Endothelial cell of umbilical vein (primary cell): ENCODE measurements at regions not wholly inside any gene's neighbourhood (a gene's known extent, or its start where the extent isn't known, plus 50 kb on each side); places are given as distances from the start of the nearest gene placed in this dataset.

Experiments
- BruUV-seq: library from RNA; stranded (reverse); fragments of 400-500 nt; replicated peaks from 2 replicates; lab custom pipeline; 2021; lab: Mats Ljungman, UMichigan
- CTCF ChIA-PET: fragments of 300-600, 350-600 bp; sonication (Branson Sonifier 250); formaldehyde crosslinking; loops from one replicate; lab custom pipeline; 2021; ENCODE audit warnings: antibody characterized with exemption, inconsistent platforms; lab: Charles Lee
- POLR2A ChIA-PET: fragments of 300-600, 350-600 bp; sonication (Branson Sonifier 250); formaldehyde crosslinking; loops from one replicate; lab custom pipeline; 2021; ENCODE audit warnings: antibody characterized with exemption, inconsistent platforms; lab: Charles Lee
- DNase-seq: peaks from one replicate; pipeline ENCODE4 v3.0.0-alpha.2; 2011; ENCODE audit warnings: low read depth, low spot score
- FAIRE-seq: peaks from 2 replicates; lab custom pipeline; 2011; peaks lifted over from hg19 to GRCh38; lab: Jason Lieb, UNC
- H2AFZ ChIP-seq: 2 replicates; pipeline ENCODE4 v1.6.0; 2012; ENCODE audit warnings: low read depth, low read length, control low read depth, inconsistent platforms
- H3K27ac ChIP-seq: 2 replicates; pipeline ENCODE4 v1.5.1; 2011; ENCODE audit warnings: low read depth, mild to moderate bottlenecking, control low read depth, low read length, moderate library complexity; ENCODE audit not compliant: insufficient read depth
- H3K27me3 ChIP-seq, 2 experiments: 2 replicates each; pipeline versions ENCODE4 v1.6.0 to v1.6.1; 2011; ENCODE audit warnings: low read length in 2 of 2, mixed read lengths in 1 of 2; ENCODE audit not compliant: control insufficient read depth in 2 of 2, insufficient read depth in 2 of 2
- H3K36me3 ChIP-seq, 2 experiments: 2 replicates in 1 of 2; 3 replicates in 1 of 2; pipeline ENCODE4 v1.5.1; 2011; ENCODE audit warnings: low read length in 2 of 2, mild to moderate bottlenecking in 1 of 2, moderate library complexity in 1 of 2; ENCODE audit not compliant: control insufficient read depth in 2 of 2, insufficient read depth in 2 of 2; ENCODE audit errors: extremely low read depth in 1 of 2
- H3K4me1 ChIP-seq: 3 replicates; pipeline ENCODE4 v1.5.1; 2011; ENCODE audit warnings: mild to moderate bottlenecking, low read length; ENCODE audit not compliant: control insufficient read depth, insufficient read depth; ENCODE audit errors: extremely low read depth
- H3K4me2 ChIP-seq: 2 replicates; pipeline ENCODE4 v1.6.1; 2011; ENCODE audit warnings: low read length, control low read depth, mixed read lengths; ENCODE audit not compliant: insufficient read depth
- H3K4me3 ChIP-seq, 3 experiments: fragments of 200-600 bp in 1 of 3; sonication (generic), shearing (Covaris generic) in 1 of 3; replicated peaks in 1 of 3; 2 replicates each; pipeline ENCODE4 v1.5.1; 2011 to 2016; ENCODE audit warnings: control low read depth in 3 of 3, low read length in 3 of 3, mild to moderate bottlenecking in 2 of 3, inconsistent platforms in 1 of 3, low read depth in 1 of 3, moderate library complexity in 1 of 3; ENCODE audit not compliant: insufficient read depth in 1 of 3
- H3K79me2 ChIP-seq: 2 replicates; pipeline ENCODE4 v1.6.0; 2012; ENCODE audit warnings: low read length, inconsistent platforms; ENCODE audit not compliant: control insufficient read depth, insufficient read depth
- H3K9ac ChIP-seq: replicated peaks from 2 replicates; pipeline ENCODE3; 2011; ENCODE audit warnings: low read length, control low read depth; ENCODE audit not compliant: insufficient read depth; ENCODE audit errors: extremely low read depth
- H3K9me1 ChIP-seq: replicated peaks from 3 replicates; pipeline ENCODE4 v1.6.0; 2011; ENCODE audit warnings: mild to moderate bottlenecking, low read length; ENCODE audit not compliant: control insufficient read depth, insufficient read depth; ENCODE audit errors: extremely low read depth
- H3K9me3 ChIP-seq: replicated peaks from 2 replicates; pipeline ENCODE4 v1.5.1; 2012; ENCODE audit warnings: low read length, inconsistent platforms; ENCODE audit not compliant: control insufficient read depth, insufficient read depth
- H4K20me1 ChIP-seq: replicated peaks from 2 replicates; pipeline ENCODE3; 2011; ENCODE audit warnings: mild to moderate bottlenecking, low read length; ENCODE audit not compliant: control insufficient read depth, insufficient read depth; ENCODE audit errors: extremely low read depth
- CTCF ChIP-seq, 2 donors: IDR thresholded peaks; 1 replicate in 1 of 2; 2 replicates in 1 of 2; pipeline ENCODE4 v1.5.1; 2011; ENCODE audit warnings: low read length in 2 of 2, mild to moderate bottlenecking in 2 of 2, moderate library complexity in 2 of 2, control low read depth in 1 of 2, inconsistent platforms in 1 of 2, low read depth in 1 of 2; ENCODE audit not compliant: insufficient read depth in 1 of 2; ENCODE audit errors: extremely low read depth in 1 of 2
- EZH2 ChIP-seq: IDR thresholded peaks from 2 replicates; pipeline ENCODE4 v1.6.1; 2012; ENCODE audit warnings: borderline replicate concordance, low read depth, mild to moderate bottlenecking, moderate library complexity, low read length, inconsistent platforms; ENCODE audit not compliant: severe bottlenecking
- FOS ChIP-seq: IDR thresholded peaks from 2 replicates; pipeline ENCODE4 v1.6.1; 2011; ENCODE audit warnings: mild to moderate bottlenecking, low read length, moderate library complexity, borderline replicate concordance; ENCODE audit not compliant: insufficient read depth
- GATA2 ChIP-seq: IDR thresholded peaks from 2 replicates; pipeline ENCODE4 v1.7.0; 2011; ENCODE audit warnings: low read depth, mild to moderate bottlenecking, moderate library complexity, mixed read lengths, low read length; ENCODE audit not compliant: insufficient read length, insufficient read depth
- JUN ChIP-seq: IDR thresholded peaks from 2 replicates; pipeline ENCODE4 v1.6.1; 2011; ENCODE audit warnings: borderline replicate concordance, low read depth; ENCODE audit not compliant: insufficient read length, insufficient read depth
- MAX ChIP-seq: IDR thresholded peaks from 2 replicates; pipeline ENCODE4 v1.6.1; 2011; ENCODE audit not compliant: insufficient read depth, insufficient read length
- MYC ChIP-seq: IDR thresholded peaks from one replicate; pipeline ENCODE4 v1.6.1; 2011; ENCODE audit warnings: mild to moderate bottlenecking, low read depth, low read length
- POLR2A ChIP-seq: IDR thresholded peaks from 2 replicates; pipeline ENCODE4 v1.6.1; 2012; ENCODE audit warnings: low read depth, mild to moderate bottlenecking, control low read depth, low read length
- POLR2AphosphoS5 ChIP-seq: IDR thresholded peaks from 2 replicates; pipeline ENCODE4 v1.6.1; 2012; ENCODE audit warnings: low read depth, mild to moderate bottlenecking, control low read depth, low read length, moderate library complexity; ENCODE audit not compliant: insufficient read depth
- dilution Hi-C: fragments of 300-500 bp; cut with MboI; formaldehyde crosslinking; loops from one replicate; pipeline ENCODE4 v1.15.0; 2019; ENCODE audit warnings: low sequenced_read_pairs; ENCODE audit not compliant: extremely low pct_ligation_motif_present
- intact Hi-C: fragments of 100-400 bp; cut with micrococcal nuclease; formaldehyde crosslinking; loops from one replicate; pipeline ENCODE4 v1.10.0; 2022

- intact Hi-C loops = no loop called here
- Histone ChIP-seq H3K4me2 (no peak overlapping the region), H3K79me2 (no peaks in the 10 kb centered on the region), H3K4me1 (no peaks in the 10 kb centered on the region), H3K27me3 (no peaks in the 10 kb centered on the region), H3K9ac (no peak overlapping the region), H3K9me1 (no peaks in the 10 kb centered on the region), H3K36me3 (no peaks in the 10 kb centered on the region), H3K9me3 (no peaks in the 10 kb centered on the region), H3K27ac (no peak overlapping the region), H4K20me1 (no peaks in the 10 kb centered on the region), H3K4me3 (no peak overlapping the region), H2AFZ (no peak overlapping the region)
- BruUV-seq = no TSS peak
- DNase-seq = no peak
- TF ChIP-seq FOS (no peak), MYC (no peak), MAX (no peak), POLR2AphosphoS5 (no peak), GATA2 (no peak), CTCF (IDR thresholded peaks at IDR 0.05; ENCODE audit: extremely low read depth in 1 of 2, insufficient read depth in 1 of 2, low read depth in 1 of 2, low read length in 2 of 2) (no peak), POLR2A (no peak), EZH2 (no peak), JUN (no peak)
- dilution Hi-C loops = no loop called here
- no peak for FAIRE-seq
- ChIA-PET CTCF (interaction anchor here (1.8 kb wide), 1 partner anchor 25 kb away, joined by 10 read pairs; no protein-coding TSS in a partner anchor), POLR2A (no interaction called here)
Measured at GRCh38 chr7:4606797-4607196, 75.3 kb upstream of the FOXK1 start.
